ENCODE measurements at regions not wholly inside any gene's neighbourhood (a gene's known extent, or its start where the extent isn't known, plus 50 kb on each side); places are given as distances from the start of the nearest gene placed in this dataset.

GRCh38 chr4:141569141-141569540, 67.2 kb upstream of the IL15 start:
- Mint-ChIP-seq H3K27ac (no peak overlapping the region), H3K4me1 (ENCODE audit: low read depth) (peaks cover 3% of the 10 kb centered on the region), H3K36me3 (ENCODE audit: insufficient read depth) (no peaks in the 10 kb centered on the region), H3K4me3 (ENCODE audit: low read depth) (no peak overlapping the region), H3K27me3 (no peaks in the 10 kb centered on the region), H3K9me3 (ENCODE audit: low read depth) (no peaks in the 10 kb centered on the region)
- DNase-seq (ENCODE audit: low spot score, unreplicated experiment): no peak
- TF ChIP-seq, protein P1, sequence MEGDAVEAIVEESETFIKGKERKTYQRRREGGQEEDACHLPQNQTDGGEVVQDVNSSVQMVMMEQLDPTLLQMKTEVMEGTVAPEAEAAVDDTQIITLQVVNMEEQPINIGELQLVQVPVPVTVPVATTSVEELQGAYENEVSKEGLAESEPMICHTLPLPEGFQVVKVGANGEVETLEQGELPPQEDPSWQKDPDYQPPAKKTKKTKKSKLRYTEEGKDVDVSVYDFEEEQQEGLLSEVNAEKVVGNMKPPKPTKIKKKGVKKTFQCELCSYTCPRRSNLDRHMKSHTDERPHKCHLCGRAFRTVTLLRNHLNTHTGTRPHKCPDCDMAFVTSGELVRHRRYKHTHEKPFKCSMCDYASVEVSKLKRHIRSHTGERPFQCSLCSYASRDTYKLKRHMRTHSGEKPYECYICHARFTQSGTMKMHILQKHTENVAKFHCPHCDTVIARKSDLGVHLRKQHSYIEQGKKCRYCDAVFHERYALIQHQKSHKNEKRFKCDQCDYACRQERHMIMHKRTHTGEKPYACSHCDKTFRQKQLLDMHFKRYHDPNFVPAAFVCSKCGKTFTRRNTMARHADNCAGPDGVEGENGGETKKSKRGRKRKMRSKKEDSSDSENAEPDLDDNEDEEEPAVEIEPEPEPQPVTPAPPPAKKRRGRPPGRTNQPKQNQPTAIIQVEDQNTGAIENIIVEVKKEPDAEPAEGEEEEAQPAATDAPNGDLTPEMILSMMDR (IDR thresholded peaks at IDR 0.05; ENCODE audit: unreplicated experiment): no peak

DNA sequence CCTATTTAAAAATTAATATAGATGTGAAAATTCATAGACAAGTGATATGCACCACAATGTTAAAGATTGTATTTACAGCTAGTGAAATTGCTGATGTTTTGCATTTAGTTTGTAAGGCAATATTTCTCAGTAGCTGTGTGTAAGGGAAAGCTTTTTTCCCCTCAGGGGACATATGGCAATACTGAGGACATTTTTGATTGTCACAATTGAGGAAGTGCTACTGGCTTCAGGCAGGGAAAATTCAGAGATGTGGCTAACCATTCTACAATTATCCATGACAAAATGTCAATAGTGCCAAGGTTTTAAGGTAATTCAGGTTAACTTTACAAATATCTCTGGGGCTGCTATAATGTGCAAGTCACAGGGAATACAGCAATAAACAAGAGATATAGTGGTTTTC, 66.1 kb upstream of the IL15 start:
- Mint-ChIP-seq H3K27ac (no peak overlapping the region), H3K36me3 (ENCODE audit: insufficient read depth) (no peaks in the 10 kb centered on the region), H3K27me3 (no peaks in the 10 kb centered on the region), H3K4me3 (ENCODE audit: low read depth) (no peak overlapping the region), H3K4me1 (ENCODE audit: low read depth) (peaks cover 3% of the 10 kb centered on the region), H3K9me3 (ENCODE audit: low read depth) (no peaks in the 10 kb centered on the region)
- no peak for DNase-seq (ENCODE audit: low spot score, unreplicated experiment)
- TF ChIP-seq, protein P1 (IDR thresholded peaks at IDR 0.05; ENCODE audit: unreplicated experiment): no peak

DNA sequence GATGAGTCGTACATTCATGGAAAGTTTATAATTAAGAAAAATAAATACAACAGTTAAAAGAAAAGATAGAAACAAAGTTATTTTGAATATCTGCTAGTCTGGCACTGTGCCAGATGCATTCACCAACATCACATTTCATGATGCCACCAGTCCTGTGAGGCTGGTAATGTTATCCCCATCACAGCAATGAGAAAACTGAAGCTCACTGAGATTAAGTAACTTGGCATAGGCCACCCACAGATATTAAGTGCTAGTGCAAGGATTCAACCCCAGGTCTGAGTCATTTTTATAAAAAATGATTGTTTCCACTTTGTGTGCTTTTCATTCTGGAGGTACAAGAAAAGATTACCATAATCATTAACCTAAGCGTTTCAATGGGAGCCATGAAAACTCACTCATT, 65.0 kb upstream of the IL15 start:
- TF ChIP-seq, protein P1 (IDR thresholded peaks at IDR 0.05; ENCODE audit: unreplicated experiment): no peak
- Mint-ChIP-seq H3K27ac (no peak overlapping the region), H3K4me1 (ENCODE audit: low read depth) (peaks cover 3% of the 10 kb centered on the region)

DNA sequence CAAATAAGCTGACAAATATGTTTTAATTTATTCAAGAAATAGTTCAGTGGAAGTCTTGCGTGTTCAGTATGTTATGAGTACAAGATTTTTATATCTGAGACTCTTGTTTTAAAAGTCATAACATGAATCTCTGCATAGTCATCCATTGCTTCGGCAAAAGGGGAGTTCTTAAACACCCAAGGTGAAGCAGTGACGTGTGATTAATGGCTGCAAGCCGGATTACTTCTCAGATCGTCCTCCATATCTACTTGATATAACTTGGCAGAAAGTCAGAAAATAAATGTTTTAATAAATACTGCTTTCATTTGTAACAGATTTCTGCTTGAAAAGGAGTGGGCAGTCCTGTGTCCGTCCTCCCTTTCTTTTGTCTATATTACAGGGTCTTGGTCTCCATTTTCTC, 64.6 kb upstream of the IL15 start:
- H3K9me3 Mint-ChIP-seq (ENCODE audit: low read depth): no peaks in the 10 kb centered on the region
- peaks cover 3% of the 10 kb centered on the region for H3K4me1 Mint-ChIP-seq (ENCODE audit: low read depth)
- no peaks in the 10 kb centered on the region for H3K36me3 Mint-ChIP-seq (ENCODE audit: insufficient read depth)
- no peaks in the 10 kb centered on the region for H3K27me3 Mint-ChIP-seq
- H3K27ac Mint-ChIP-seq: no peak overlapping the region
- no peak overlapping the region for H3K4me3 Mint-ChIP-seq (ENCODE audit: low read depth)
- no peak for DNase-seq (ENCODE audit: low spot score, unreplicated experiment)
- TF ChIP-seq, protein P1 (IDR thresholded peaks at IDR 0.05; ENCODE audit: unreplicated experiment): no peak

More for the DNA sequence above, 65.0 kb upstream of the IL15 start:
- H3K4me3 Mint-ChIP-seq (ENCODE audit: low read depth): no peak overlapping the region
- no peaks in the 10 kb centered on the region for H3K27me3 Mint-ChIP-seq
- no peak for DNase-seq (ENCODE audit: low spot score, unreplicated experiment)
- no peaks in the 10 kb centered on the region for H3K9me3 Mint-ChIP-seq (ENCODE audit: low read depth)
- H3K36me3 Mint-ChIP-seq (ENCODE audit: insufficient read depth): no peaks in the 10 kb centered on the region

GRCh38 chr4:141573678-141574077, 62.7 kb upstream of the IL15 start:
- Mint-ChIP-seq H3K36me3 (ENCODE audit: insufficient read depth) (no peaks in the 10 kb centered on the region), H3K9me3 (ENCODE audit: low read depth) (no peaks in the 10 kb centered on the region), H3K27me3 (no peaks in the 10 kb centered on the region), H3K4me3 (ENCODE audit: low read depth) (no peak overlapping the region), H3K27ac (no peak overlapping the region), H3K4me1 (ENCODE audit: low read depth) (peaks cover 1% of the 10 kb centered on the region)
- no peak for DNase-seq (ENCODE audit: low spot score, unreplicated experiment)
- TF ChIP-seq, protein P1 (IDR thresholded peaks at IDR 0.05; ENCODE audit: unreplicated experiment): no peak

Data from progenitor cell of endocrine pancreas (in vitro differentiated cells).